Fibroblast of villous mesenchyme (primary cell): ENCODE measurements at regions not wholly inside any gene's neighbourhood (a gene's known extent, or its start where the extent isn't known, plus 50 kb on each side); places are given as distances from the start of the nearest gene placed in this dataset.
A peak's percentile ranks its signal among the peaks of the same experiment; 100 is the strongest.

ENCODE experiments used
- DNase-seq: peaks from one replicate; pipeline ENCODE4 v3.0.0-alpha.2; 2010; ENCODE audit warnings: low read depth
- H3K4me3 ChIP-seq: 2 replicates; pipeline ENCODE4 v1.5.1; 2011; ENCODE audit warnings: low read depth, mild to moderate bottlenecking, low read length
- CTCF ChIP-seq: IDR thresholded peaks from 2 replicates; pipeline ENCODE4 v1.5.1; 2012; ENCODE audit warnings: low read depth, mild to moderate bottlenecking, low read length; ENCODE audit not compliant: insufficient read depth

GRCh38 chr13:79779761-79780160 lies 298.8 kb downstream of the NDFIP2 start:
- TF ChIP-seq CTCF: no peak
- H3K4me3 ChIP-seq: no peak overlapping the region
- DNase-seq: peak; percentile 63

- DNase-seq: no peak
- H3K4me3 ChIP-seq: no peak overlapping the region
- TF ChIP-seq CTCF: no peak
Measured at GRCh38 chr13:79778741-79779460, 297.9 kb downstream of the NDFIP2 start.

GRCh38 chr13:79777504-79777903 lies 296.5 kb downstream of the NDFIP2 start:
- H3K4me3 ChIP-seq: no peak overlapping the region
- no peak for TF ChIP-seq CTCF
- DNase-seq: no peak

- no peak for TF ChIP-seq CTCF
- no peak overlapping the region for H3K4me3 ChIP-seq
- DNase-seq: peak; percentile 55
Measured at GRCh38 chr13:79776531-79777295, 295.8 kb downstream of the NDFIP2 start.

GRCh38 chr13:79775830-79776229 lies 294.9 kb downstream of the NDFIP2 start:
- TF ChIP-seq CTCF: peak; percentile 75
- DNase-seq: peak; percentile 73
- H3K4me3 ChIP-seq: no peak overlapping the region

GRCh38 chr13:79772811-79773210 lies 291.9 kb downstream of the NDFIP2 start:
- DNase-seq: no peak

More at GRCh38 chr13:79772811-79773210, 291.9 kb downstream of the NDFIP2 start:
- no peak for TF ChIP-seq CTCF
- H3K4me3 ChIP-seq: no peak overlapping the region
